ENCODE measurements at regions not wholly inside any gene's neighbourhood (a gene's known extent, or its start where the extent isn't known, plus 50 kb on each side); places are given as distances from the start of the nearest gene placed in this dataset.
"Not testable (repeated sequence)": the region's sequence is repeated elsewhere in the genome, so short reads cannot be mapped to it uniquely, and the experiment has no call there.

DNA sequence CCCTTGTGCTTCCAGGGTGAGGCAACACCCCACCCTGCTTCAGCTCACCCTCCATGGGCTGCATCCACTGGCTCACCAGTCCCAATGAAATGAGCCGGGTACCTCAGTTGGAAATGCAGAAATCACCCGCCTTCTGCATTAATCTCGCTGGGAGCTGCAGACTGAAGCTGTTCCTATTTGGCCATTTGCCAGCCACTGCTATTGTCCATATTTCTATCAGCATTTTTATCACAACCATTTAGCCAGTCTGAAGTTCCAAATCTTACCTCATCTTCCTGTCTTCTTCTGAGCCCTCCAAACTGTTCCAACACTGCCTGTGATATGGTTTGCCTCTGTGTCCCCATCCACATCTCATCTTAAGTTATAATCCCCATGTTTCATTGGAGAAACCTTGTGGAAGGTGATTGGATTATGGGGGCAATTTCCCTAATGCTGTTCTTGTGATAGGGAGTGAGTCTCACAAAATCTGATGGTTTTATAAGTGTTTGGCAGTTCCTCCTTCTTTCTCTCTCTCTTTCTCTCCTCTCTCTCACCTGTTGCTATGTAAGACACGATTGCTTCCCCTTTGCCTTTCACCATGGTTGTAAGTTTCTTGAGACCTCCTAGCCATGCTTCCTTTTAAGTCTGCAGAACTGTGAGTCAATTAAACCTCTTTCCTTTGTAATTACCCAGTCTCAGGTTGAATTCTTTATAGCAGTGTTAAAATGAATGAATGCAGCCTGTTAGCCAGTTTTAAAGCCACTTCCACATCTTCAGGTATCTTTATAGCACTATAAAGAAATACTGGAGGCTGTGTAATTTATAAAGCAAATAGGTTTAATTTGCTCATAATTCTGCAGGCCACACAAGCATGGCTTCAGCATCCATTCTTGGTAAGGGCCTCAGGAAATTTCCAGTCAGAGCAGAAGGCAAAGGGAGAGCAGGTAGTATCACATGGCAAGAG, 203.5 kb downstream of the FCRL5 start:
- TF ChIP-seq EZH2phosphoT487 (IDR thresholded peaks at IDR 0.05; ENCODE audit: insufficient read depth, low read depth) (no peak), EZH2 (IDR thresholded peaks at IDR 0.05; ENCODE audit: insufficient read depth, poor library complexity, severe bottlenecking) (no peak)
- H3K27ac ChIP-seq = no peak overlapping the region

DNA sequence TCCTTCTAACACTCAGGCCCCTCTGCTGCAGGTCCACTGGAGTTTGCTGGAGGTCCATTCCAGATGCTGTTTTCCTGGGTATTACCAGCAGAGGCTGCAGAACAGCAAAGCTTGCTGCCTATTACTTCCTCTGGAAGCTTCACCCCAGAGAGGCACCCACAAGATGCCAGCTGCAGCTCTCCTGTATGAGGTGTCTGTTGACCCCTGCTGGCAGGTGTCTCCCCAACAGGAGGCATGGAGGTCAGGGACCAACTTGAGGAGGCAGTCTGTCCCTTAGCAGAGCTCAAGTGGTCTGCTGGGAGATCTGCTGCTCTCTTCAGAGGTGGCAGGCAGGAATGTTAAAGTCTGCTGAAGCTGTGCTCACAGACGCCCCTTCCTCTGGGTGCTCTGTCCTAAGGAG, 204.8 kb downstream of the FCRL5 start:
- 14% methylated on average over 1 of the region's 1 CpG for WGBS, 2 experiments (ENCODE audit: low coverage in 1 of 2, low lambda C conversion rate in 2 of 2, missing lambda C conversion rate in 2 of 2)
- Histone ChIP-seq H3K79me2 (ENCODE audit: insufficient read depth) (no peaks in the 10 kb centered on the region), H3K9me3 (ENCODE audit: low read depth) (no peaks in the 10 kb centered on the region), H3K9me2 (ENCODE audit: insufficient read depth) (no peaks in the 10 kb centered on the region), H3K4me1 (ENCODE audit: insufficient read depth) (no peaks in the 10 kb centered on the region), H2AFZ (no peak overlapping the region), H3K36me3 (ENCODE audit: low read depth) (no peaks in the 10 kb centered on the region), H3K9ac (no peak overlapping the region), H3K4me2 (ENCODE audit: unreplicated experiment) (no peak overlapping the region), H3K4me3 (no peak overlapping the region), H3K27me3 (replicated peaks; ENCODE audit: insufficient read depth) (0 out of 2 replicates have a peak, but pooled peaks cover 4% of the 10 kb centered on the region), H3K27ac (no peak overlapping the region), H4K20me1 (ENCODE audit: insufficient read depth) (no peaks in the 10 kb centered on the region), H3F3A (ENCODE audit: insufficient read depth) (no peaks in the 10 kb centered on the region)
- no peak for DNase-seq
- TF ChIP-seq EZH2phosphoT487 (IDR thresholded peaks at IDR 0.05; ENCODE audit: insufficient read depth, low read depth) (no peak), EZH2 (IDR thresholded peaks at IDR 0.05; ENCODE audit: insufficient read depth, poor library complexity, severe bottlenecking) (no peak)
- in situ Hi-C loops (cut with MboI) = no loop called here

More for the DNA sequence above, 203.5 kb downstream of the FCRL5 start:
- H2AFZ ChIP-seq = no peak overlapping the region
- H3K27me3 ChIP-seq (replicated peaks; ENCODE audit: insufficient read depth) = 0 out of 2 replicates have a peak, but pooled peaks cover 7% of the 10 kb centered on the region
- no peaks in the 10 kb centered on the region for H3K9me2 ChIP-seq (ENCODE audit: insufficient read depth)
- no peaks in the 10 kb centered on the region for H3K36me3 ChIP-seq (ENCODE audit: low read depth)
- H3K4me2 ChIP-seq (ENCODE audit: unreplicated experiment) = no peak overlapping the region
- H4K20me1 ChIP-seq (ENCODE audit: insufficient read depth) = no peaks in the 10 kb centered on the region
- no peaks in the 10 kb centered on the region for H3K4me1 ChIP-seq (ENCODE audit: insufficient read depth)
- in situ Hi-C loops (cut with MboI) = no loop called here
- no peak overlapping the region for H3K4me3 ChIP-seq
- H3K79me2 ChIP-seq (ENCODE audit: insufficient read depth) = no peaks in the 10 kb centered on the region
- H3F3A ChIP-seq (ENCODE audit: insufficient read depth) = no peaks in the 10 kb centered on the region
- no peak overlapping the region for H3K9ac ChIP-seq
- H3K9me3 ChIP-seq (ENCODE audit: low read depth) = no peaks in the 10 kb centered on the region
- 19 to 39% methylated on average over 4 of the region's 4 CpGs for WGBS, 2 experiments (ENCODE audit: low coverage in 1 of 2, low lambda C conversion rate in 2 of 2, missing lambda C conversion rate in 2 of 2)
- DNase-seq = no peak

DNA sequence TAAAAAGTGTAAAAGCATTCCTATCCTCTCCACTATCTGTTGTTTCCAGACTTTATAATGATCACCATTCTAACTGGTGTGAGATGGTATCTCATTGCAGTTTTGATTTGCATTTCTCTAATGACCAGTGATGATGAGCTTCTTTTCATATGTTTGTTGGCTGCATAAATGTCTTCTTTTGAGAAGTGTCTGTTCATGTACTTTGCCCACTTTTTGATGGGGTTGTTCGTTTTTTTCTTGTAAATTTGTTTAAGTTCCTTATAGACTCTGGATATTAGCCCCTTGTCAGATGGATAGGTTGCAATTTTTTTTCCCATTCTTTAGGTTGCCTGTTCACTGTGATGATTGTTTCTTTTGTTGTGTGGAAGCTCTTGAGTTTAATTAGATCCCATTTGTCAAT, 199.6 kb upstream of the ETV3 start:
- H2AFZ ChIP-seq; H3F3A ChIP-seq (ENCODE audit: insufficient read depth); H3K9ac ChIP-seq; DNase-seq; H3K79me2 ChIP-seq (ENCODE audit: insufficient read depth); H3K9me2 ChIP-seq (ENCODE audit: insufficient read depth); H3K9me3 ChIP-seq (ENCODE audit: low read depth); in situ Hi-C loops (cut with MboI); H3K4me1 ChIP-seq (ENCODE audit: insufficient read depth); H3K4me2 ChIP-seq (ENCODE audit: unreplicated experiment); H3K27me3 ChIP-seq (replicated peaks; ENCODE audit: insufficient read depth); H3K27ac ChIP-seq; H3K4me3 ChIP-seq; H3K36me3 ChIP-seq (ENCODE audit: low read depth); H4K20me1 ChIP-seq (ENCODE audit: insufficient read depth): not testable (repeated sequence)
- WGBS, 2 experiments (ENCODE audit: low coverage in 1 of 2, low lambda C conversion rate in 2 of 2, missing lambda C conversion rate in 2 of 2) = 8 to 33% methylated on average over 1 of the region's 1 CpG

DNA sequence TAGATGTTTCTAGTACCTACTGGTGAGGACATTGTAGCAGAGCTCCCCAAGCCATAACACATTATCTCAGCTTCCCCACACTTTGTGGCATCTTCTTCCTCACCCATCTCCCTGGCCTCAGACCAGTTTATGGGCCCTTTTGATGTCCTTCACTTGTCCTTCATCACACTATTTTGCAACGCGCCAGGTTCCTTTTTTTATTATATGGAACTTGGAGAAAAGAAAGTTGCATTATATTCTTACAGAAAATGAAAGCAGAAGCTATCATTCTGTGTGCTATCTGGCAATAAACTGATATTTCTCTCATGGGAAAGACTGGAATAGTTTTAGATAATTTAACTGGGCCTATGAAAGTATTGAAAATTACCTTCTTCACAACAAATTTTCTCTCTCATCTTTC, 196.9 kb upstream of the ETV3 start:
- Histone ChIP-seq H3K27ac (no peak overlapping the region), H3K27me3 (replicated peaks; ENCODE audit: insufficient read depth) (no peaks in the 10 kb centered on the region), H3K4me2 (ENCODE audit: unreplicated experiment) (no peak overlapping the region), H3K9me3 (ENCODE audit: low read depth) (no peaks in the 10 kb centered on the region), H2AFZ (no peak overlapping the region), H3K4me1 (ENCODE audit: insufficient read depth) (no peaks in the 10 kb centered on the region), H3K4me3 (no peak overlapping the region), H3K79me2 (ENCODE audit: insufficient read depth) (no peaks in the 10 kb centered on the region), H4K20me1 (ENCODE audit: insufficient read depth) (no peaks in the 10 kb centered on the region), H3K9ac (no peak overlapping the region), H3F3A (ENCODE audit: insufficient read depth) (no peaks in the 10 kb centered on the region), H3K36me3 (ENCODE audit: low read depth) (no peaks in the 10 kb centered on the region), H3K9me2 (ENCODE audit: insufficient read depth) (no peaks in the 10 kb centered on the region)
- WGBS, 2 experiments (ENCODE audit: low coverage in 1 of 2, low lambda C conversion rate in 2 of 2, missing lambda C conversion rate in 2 of 2) = 59 to 73% methylated on average over 2 of the region's 2 CpGs
- no peak for DNase-seq
- in situ Hi-C loops (cut with MboI) = no loop called here
- TF ChIP-seq EZH2phosphoT487 (IDR thresholded peaks at IDR 0.05; ENCODE audit: insufficient read depth, low read depth) (no peak), EZH2 (IDR thresholded peaks at IDR 0.05; ENCODE audit: insufficient read depth, poor library complexity, severe bottlenecking) (no peak)
